Spleen (tissue), 11 donors: ENCODE measurements at regions not wholly inside any gene's neighbourhood (a gene's known extent, or its start where the extent isn't known, plus 50 kb on each side); places are given as distances from the start of the nearest gene placed in this dataset.

ENCODE experiments used
- DNase-seq: peaks from one replicate; pipeline ENCODE4 v3.0.0-alpha.2; 2020
- H3K27ac ChIP-seq, 8 donors: fragments of 200-600 bp; sonication (generic) in 7 of 8; 1 replicate in 4 of 8; 2 replicates in 4 of 8; pipeline versions ENCODE4 v1.5.0 to v1.8.0; 2016 to 2021; ENCODE audit warnings: inconsistent platforms in 4 of 8, mild to moderate bottlenecking in 4 of 8, moderate library complexity in 1 of 8
- H3K27me3 ChIP-seq, 7 donors: fragments of 200-600 bp; sonication (generic) in 6 of 7; replicated peaks in 1 of 7; 1 replicate in 4 of 7; 2 replicates in 3 of 7; pipeline versions ENCODE4 v1.5.0 to v1.8.0; 2016 to 2021; ENCODE audit warnings: inconsistent platforms in 3 of 7, mild to moderate bottlenecking in 1 of 7
- H3K36me3 ChIP-seq, 6 donors: fragments of 200-600 bp; sonication (generic) in 5 of 6; 1 replicate in 4 of 6; 2 replicates in 2 of 6; pipeline versions ENCODE4 v1.5.0 to v1.8.0; 2016 to 2021; ENCODE audit warnings: inconsistent platforms in 2 of 6
- H3K4me1 ChIP-seq, 6 donors: fragments of 200-600 bp; sonication (generic) in 5 of 6; 1 replicate in 3 of 6; 2 replicates in 3 of 6; pipeline versions ENCODE4 v1.5.0 to v1.8.0; 2016 to 2021; ENCODE audit warnings: inconsistent platforms in 3 of 6
- H3K4me3 ChIP-seq, 8 donors: fragments of 200-600 bp; sonication (generic) in 7 of 8; 1 replicate in 4 of 8; 2 replicates in 4 of 8; pipeline versions ENCODE4 v1.5.0 to v1.8.0; 2016 to 2021; ENCODE audit warnings: inconsistent platforms in 4 of 8, mild to moderate bottlenecking in 4 of 8, moderate library complexity in 2 of 8
- H3K9me3 ChIP-seq, 8 donors: fragments of 200-600 bp; sonication (generic) in 7 of 8; 1 replicate in 4 of 8; 2 replicates in 4 of 8; pipeline versions ENCODE4 v1.5.0 to v1.8.0; 2016 to 2021; ENCODE audit warnings: inconsistent platforms in 4 of 8
- CTCF ChIP-seq, 11 experiments: fragments of 200-600 bp in 7 of 11; fragments of 450-650 bp in 4 of 11; sonication (generic) in 4 of 11; IDR thresholded peaks in 8 of 11; conservative IDR thresholded peaks in 3 of 11; 1 replicate in 7 of 11; 2 replicates in 4 of 11; pipeline versions ENCODE4 v1.4.0 to v1.8.0; 2016 to 2021; ENCODE audit warnings: antibody characterized with exemption in 11 of 11, inconsistent platforms in 4 of 11, mild to moderate bottlenecking in 1 of 11
- POLR2A ChIP-seq, 3 donors: fragments of 450-650 bp; IDR thresholded peaks; one replicate each; pipeline ENCODE4 v1.5.1; 2017; ENCODE audit warnings: antibody characterized with exemption in 3 of 3, mild to moderate bottlenecking in 1 of 3
- POLR2AphosphoS5 ChIP-seq, 3 donors: sonication (generic); formaldehyde crosslinking; IDR thresholded peaks; one replicate each; pipeline ENCODE4 v1.5.1; 2017; ENCODE audit warnings: antibody characterized with exemption in 3 of 3
- WGBS, 5 donors: extraction: QIAGEN DNeasy Blood & Tissue Kit in 3 of 5; methylation state at CpG; one replicate each; pipeline versions ENCODE4 v1.1.5 to v1.1.7; 2013 to 2018; 5-methylcytosine and 5-hydroxymethylcytosine counted together
- intact Hi-C: fragments of 100-400 bp; cut with DNase I; formaldehyde crosslinking; loops from one replicate; pipeline ENCODE4 v1.15.0; 2023; ENCODE audit warnings: low total_unique reads
- donor health status: healthy with polysubstance abuse.
- donor health status: DM: no; HTN: no; CAD: no; lungs with moderate emphysema.
- donor health status: DM: no; HTN: no; CAD: no.
- donor health status: Bipolar disorder and iron deficiency.
- donor health status: healthy.
- donor health status: DM: no; HTN: no; CAD: no.
- donor health status: DM: yes; HTN: yes; CAD: no.

- no peak for DNase-seq
- intact Hi-C loops, result no loop called here
- Histone ChIP-seq H3K9me3 (no peaks in the 10 kb centered on the region), H3K36me3 (no peaks in the 10 kb centered on the region), H3K27me3 (peaks cover 0 to 25% (median 5%) of the 10 kb centered on the region in 7 donors), H3K4me3 (no peak overlapping the region), H3K27ac (no peak overlapping the region), H3K4me1 (peaks cover 0 to 3% (median 0%) of the 10 kb centered on the region in 6 donors)
- WGBS, 5 donors, result 87 to 96% (median 93%) methylated on average over 5 of the region's 5 CpGs
- TF ChIP-seq POLR2A (IDR thresholded peaks at IDR 0.05) (no peak), POLR2AphosphoS5 (IDR thresholded peaks at IDR 0.05) (no peak), CTCF (IDR thresholded peaks at IDR 0.05 in 8 of 11, conservative IDR thresholded peaks at IDR 0.05 in 3 of 11) (no peak)
Observed at GRCh38 chr10:30731963-30732362, 102.4 kb upstream of the LYZL2 start.

- Histone ChIP-seq H3K27me3 (peaks cover 0 to 12% (median 0%) of the 10 kb centered on the region in 7 donors), H3K4me3 (no peak overlapping the region), H3K9me3 (no peaks in the 10 kb centered on the region), H3K36me3 (no peaks in the 10 kb centered on the region), H3K4me1 (peaks cover 0 to 5% (median 0%) of the 10 kb centered on the region in 6 donors), H3K27ac (no peak overlapping the region)
- TF ChIP-seq POLR2A (IDR thresholded peaks at IDR 0.05) (no peak), CTCF (IDR thresholded peaks at IDR 0.05 in 8 of 11, conservative IDR thresholded peaks at IDR 0.05 in 3 of 11) (no peak), POLR2AphosphoS5 (IDR thresholded peaks at IDR 0.05) (no peak)
- no peak for DNase-seq
- WGBS, 5 donors, result 78 to 90% (median 81%) methylated on average over 2 of the region's 2 CpGs
- intact Hi-C loops, result no loop called here
Observed at GRCh38 chr10:30730306-30730705, 100.8 kb upstream of the LYZL2 start.

- DNase-seq, result no peak
- H3K9me3 ChIP-seq, result no peaks in the 10 kb centered on the region
- H3K27me3 ChIP-seq, result peaks cover 0 to 7% (median 0%) of the 10 kb centered on the region in 7 donors
- no peak overlapping the region for H3K27ac ChIP-seq
- peaks cover 0 to 5% (median 0%) of the 10 kb centered on the region in 6 donors for H3K4me1 ChIP-seq
- H3K36me3 ChIP-seq, result no peaks in the 10 kb centered on the region
- 76 to 82% (median 78%) methylated on average over 4 of the region's 4 CpGs for WGBS, 5 donors
- H3K4me3 ChIP-seq, result no peak overlapping the region
- no peak for TF ChIP-seq POLR2A (IDR thresholded peaks at IDR 0.05)
- TF ChIP-seq POLR2AphosphoS5 (IDR thresholded peaks at IDR 0.05), result no peak
- no peak for TF ChIP-seq CTCF (IDR thresholded peaks at IDR 0.05 in 8 of 11, conservative IDR thresholded peaks at IDR 0.05 in 3 of 11)
- intact Hi-C loops, result no loop called here
Observed at GRCh38 chr10:30728766-30729165, 99.2 kb upstream of the LYZL2 start.

- no peak for DNase-seq
- Histone ChIP-seq H3K36me3 (no peaks in the 10 kb centered on the region), H3K27ac (no peak overlapping the region), H3K4me1 (peaks cover 0 to 5% (median 0%) of the 10 kb centered on the region in 6 donors), H3K4me3 (no peak overlapping the region), H3K9me3 (no peaks in the 10 kb centered on the region), H3K27me3 (peaks cover 0 to 7% (median 0%) of the 10 kb centered on the region in 7 donors)
- intact Hi-C loops, result no loop called here
- WGBS, 5 donors, result 88 to 95% (median 94%) methylated on average over 5 of the region's 5 CpGs
- TF ChIP-seq POLR2AphosphoS5 (IDR thresholded peaks at IDR 0.05) (no peak), CTCF (IDR thresholded peaks at IDR 0.05 in 8 of 11, conservative IDR thresholded peaks at IDR 0.05 in 3 of 11) (no peak), POLR2A (IDR thresholded peaks at IDR 0.05) (no peak)
Observed at GRCh38 chr10:30728127-30728526, 98.6 kb upstream of the LYZL2 start.
